Activated CD4-positive, alpha-beta T cell treated with anti-CD3 and anti-CD28 coated beads for 4 hours (primary cell): ENCODE measurements at regions not wholly inside any gene's neighbourhood (a gene's known extent, or its start where the extent isn't known, plus 50 kb on each side); places are given as distances from the start of the nearest gene placed in this dataset.

Source experiments
- DNase-seq, 2 donors: peaks; one replicate each; pipeline ENCODE4 v3.0.0-alpha.2; 2020

DNA sequence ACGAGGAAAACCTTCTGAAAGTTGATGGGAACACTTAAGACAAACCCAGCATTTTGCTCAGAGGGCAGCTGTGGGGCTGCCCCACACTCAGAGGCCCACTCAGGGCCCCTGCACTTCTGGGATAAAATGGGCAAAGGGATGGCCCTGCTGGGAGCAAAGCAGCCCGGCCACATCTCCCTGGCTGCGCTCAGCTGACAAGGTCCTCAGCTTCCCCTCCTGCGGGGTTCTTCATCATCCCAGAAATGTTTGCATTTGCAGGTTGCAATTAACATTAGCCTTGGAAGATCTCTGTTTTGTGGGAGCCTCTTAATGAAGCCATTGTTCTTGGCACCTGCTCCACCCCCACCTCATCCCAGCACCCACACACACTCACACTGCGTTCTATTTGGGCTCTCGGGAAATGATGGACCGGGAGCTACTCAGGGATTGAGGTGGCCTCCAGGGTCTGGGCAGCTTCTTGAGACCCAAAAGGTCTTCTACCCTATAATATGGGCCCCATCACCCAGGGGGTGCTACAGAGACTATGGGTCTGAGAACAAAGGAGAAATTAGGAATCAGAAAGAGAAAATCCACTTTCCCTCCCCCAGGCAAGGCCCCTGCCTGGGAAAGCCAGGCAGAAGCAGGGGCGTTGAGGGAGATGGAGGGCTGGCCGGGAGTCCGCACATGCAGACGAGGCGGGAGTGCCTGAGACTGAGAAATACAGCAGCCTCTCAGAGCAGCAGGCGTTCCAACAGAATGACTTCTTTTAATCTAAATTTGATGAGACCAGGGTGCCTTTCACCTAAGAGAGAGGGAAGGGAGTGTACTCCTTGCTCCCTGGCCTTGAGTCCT is 53.7 kb upstream of the RPL38 start:
- DNase-seq, result no peak

DNA sequence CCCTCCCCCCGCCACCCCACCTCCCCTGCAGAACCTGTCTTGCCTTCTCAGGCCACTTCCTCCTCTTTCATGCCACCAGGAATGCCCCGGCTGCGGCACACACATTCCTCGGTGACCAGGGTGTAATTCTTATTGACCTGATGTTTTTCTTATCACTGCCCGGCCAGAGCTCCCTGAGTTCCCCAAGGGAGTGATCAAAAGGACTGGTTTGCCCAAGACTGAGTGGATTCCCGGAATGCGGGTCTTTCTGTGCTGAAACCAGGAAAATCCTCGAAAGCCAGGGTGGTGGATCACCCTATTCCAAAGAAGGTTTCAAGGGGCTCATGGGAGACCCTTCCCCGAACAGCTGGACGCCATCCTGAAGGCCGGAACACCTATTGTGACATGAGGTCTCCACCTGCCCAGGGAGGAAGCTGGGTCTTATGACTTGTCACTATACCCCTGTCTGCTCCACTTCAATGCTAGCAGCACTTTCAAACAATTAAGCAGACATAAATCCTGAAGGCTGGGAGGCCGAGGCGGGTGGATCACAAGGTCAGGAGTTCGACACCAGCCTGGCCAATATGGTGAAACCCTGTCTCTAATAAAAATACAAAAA is 53.0 kb upstream of the RPL38 start:
- DNase-seq, result no peak

DNA sequence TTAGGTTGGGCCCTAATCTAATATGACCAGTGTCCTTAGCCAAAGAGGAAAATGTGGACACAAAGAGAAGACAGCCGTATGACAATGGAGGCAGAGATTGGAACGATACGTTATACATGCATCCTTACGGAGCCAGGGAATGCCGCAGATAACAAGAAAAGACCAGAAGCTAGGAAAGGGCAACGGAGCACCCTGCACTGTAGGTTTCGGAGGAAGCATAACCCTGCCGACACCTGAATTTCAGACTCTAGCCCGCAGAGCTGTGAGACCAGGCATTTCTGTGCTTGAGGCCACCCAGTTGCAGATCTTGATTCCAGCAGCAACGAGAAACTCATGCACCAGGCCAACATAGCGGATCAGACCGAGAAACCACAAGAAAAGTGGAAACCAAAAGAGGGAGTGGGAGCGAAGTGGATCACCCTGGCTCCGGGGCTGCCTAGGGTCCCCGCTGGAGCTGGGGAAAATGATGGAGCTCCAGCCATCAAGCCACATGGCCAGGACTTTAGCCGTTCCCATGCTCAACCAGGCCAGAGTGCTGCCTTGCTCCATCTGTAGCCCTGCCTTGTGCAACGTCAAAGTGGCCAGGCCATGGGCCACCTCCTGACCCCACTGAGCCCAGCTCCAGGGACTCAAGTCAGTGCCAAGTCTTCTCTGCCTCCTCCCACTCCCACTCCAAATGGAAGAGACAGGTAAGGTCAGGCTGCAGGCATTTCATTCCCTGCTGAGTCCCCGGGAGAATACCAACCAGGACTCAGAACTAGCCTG is 51.7 kb upstream of the RPL38 start:
- DNase-seq, result no peak

DNA sequence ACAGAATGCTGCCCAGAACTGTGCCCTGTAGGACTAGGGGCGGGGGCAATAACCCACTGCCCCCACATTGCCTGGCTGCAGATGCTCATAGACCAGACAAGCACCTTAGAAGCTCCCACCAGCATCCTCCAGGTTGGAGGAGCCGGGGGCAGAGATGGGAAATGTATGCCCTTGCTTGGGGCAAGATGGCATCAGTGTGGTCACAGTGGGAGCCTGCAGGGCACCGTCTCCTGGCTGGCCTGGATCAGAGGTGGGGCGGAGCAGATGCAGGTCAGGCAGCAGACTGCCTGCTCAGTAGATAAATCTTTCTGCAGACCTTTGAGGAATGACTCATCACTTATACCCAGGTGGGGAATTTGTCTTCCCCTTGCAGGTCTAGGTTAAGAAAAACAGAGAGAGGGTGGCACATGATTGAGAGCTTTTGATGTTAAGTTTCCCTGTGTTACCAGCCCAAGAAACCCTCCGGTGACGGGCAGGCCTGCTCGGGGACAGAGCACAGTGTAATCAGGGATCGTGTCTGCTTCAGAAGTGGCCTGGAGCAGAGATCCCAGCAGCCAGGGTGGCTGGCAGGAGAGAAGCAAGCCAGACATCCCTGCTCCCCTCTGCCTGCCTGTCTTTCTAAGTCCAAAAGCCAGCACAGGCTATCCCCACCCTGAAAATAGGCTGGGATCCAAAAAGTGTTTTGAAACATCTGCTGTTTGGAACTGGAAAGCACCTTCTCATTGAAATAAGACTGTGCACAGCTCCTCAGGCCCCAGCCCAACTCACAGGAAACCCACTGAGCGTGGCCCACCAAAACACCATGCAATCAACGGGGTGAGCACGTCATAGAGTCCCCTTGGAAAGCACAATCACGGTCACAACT is 50.7 kb upstream of the RPL38 start:
- no peak for DNase-seq

DNA sequence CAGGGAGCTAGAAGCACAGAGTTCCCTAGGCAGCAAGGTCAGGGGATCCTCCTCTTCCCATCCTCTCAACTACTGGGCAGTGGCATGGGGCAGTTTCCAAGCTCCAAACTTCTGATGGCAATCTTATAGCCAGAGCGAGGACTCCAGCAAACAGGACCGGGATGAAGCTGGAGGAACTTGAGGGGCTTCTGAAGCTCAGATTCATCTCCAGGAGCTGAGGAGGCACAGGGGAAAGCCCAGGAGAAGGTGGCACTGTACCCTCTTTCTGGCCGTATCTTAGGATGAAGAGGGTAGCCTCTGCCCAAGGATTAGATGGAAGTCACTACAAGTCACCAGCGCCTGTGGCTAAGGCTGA is 50.0 kb upstream of the RPL38 start:
- no peak for DNase-seq
